ENCODE measurements at regions not wholly inside any gene's neighbourhood (a gene's known extent, or its start where the extent isn't known, plus 50 kb on each side); places are given as distances from the start of the nearest gene placed in this dataset.

GRCh38 chr1:100631015-100631551, 88.5 kb upstream of the VCAM1 start:
- CTCF ChIA-PET, result interaction anchor here (1.2 to 1.3 kb wide), 2 partner anchors 8 to 238 kb away, joined by 3 to 6 read pairs; no protein-coding TSS in a partner anchor
- POLR2A ChIA-PET, result interaction anchor here (1.1 kb wide), 1 partner anchor 9 kb away, joined by 4 read pairs; no protein-coding TSS in a partner anchor
- H3K4me3 ChIP-seq (ENCODE audit: low read depth, low read length), result no peak overlapping the region
- peak; percentile 75 for DNase-seq (ENCODE audit: low read depth, low spot score)
- TF ChIP-seq CTCF (IDR thresholded peaks at IDR 0.05; ENCODE audit: insufficient read depth, low read length, missing control alignments), result no peak

DNA sequence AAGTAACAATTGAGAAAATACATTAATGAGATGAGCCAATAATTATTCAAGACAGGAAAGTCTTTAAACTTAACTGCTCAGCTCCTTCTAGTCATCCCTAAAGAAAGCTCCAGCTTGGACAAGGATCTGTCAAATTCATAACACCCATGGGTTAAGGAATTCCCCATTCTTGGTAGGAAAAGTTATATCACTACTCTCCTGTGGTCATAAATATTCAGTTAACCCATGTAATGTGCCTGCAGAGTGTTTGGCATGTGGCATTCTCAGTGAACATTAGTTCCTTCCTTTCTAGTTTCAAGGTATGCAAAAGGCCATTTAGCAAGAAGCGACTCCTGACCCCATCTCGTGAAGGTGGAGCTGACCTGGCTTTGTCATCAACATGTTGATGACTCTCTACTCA, 76.7 kb upstream of the VCAM1 start:
- no peak for DNase-seq (ENCODE audit: low read depth, low spot score)
- no peak overlapping the region for H3K4me3 ChIP-seq (ENCODE audit: low read depth, low read length)
- ChIA-PET CTCF (no interaction called here), POLR2A (no interaction called here)
- no peak for TF ChIP-seq CTCF (IDR thresholded peaks at IDR 0.05; ENCODE audit: insufficient read depth, low read length, missing control alignments)

GRCh38 chr1:100643471-100644196, 75.9 kb upstream of the VCAM1 start:
- CTCF ChIA-PET, result no interaction called here
- no peak for TF ChIP-seq CTCF (IDR thresholded peaks at IDR 0.05; ENCODE audit: insufficient read depth, low read length, missing control alignments)
- POLR2A ChIA-PET, result no interaction called here
- no peak overlapping the region for H3K4me3 ChIP-seq (ENCODE audit: low read depth, low read length)
- DNase-seq (ENCODE audit: low read depth, low spot score), result no peak

DNA sequence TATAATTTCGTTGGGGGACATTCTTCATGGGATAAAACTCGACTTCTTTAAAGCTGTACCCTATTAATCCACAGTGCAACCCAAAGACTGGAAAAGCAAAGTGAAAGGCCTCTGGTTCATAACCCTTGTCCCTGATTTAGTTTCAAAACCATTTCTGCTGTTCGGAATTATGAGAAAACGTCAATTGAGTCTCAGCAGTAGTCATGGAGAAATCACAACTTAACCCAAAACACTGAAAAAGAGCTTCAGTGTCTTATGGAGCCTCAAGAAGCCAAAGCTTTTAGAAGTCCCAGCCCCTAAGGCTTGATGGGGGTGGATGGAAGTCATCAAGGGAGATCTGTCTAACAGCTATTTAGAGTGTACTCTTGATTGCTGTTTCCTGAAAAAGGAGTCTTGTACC, 73.5 kb upstream of the VCAM1 start:
- CTCF ChIA-PET, result no interaction called here
- TF ChIP-seq CTCF (IDR thresholded peaks at IDR 0.05; ENCODE audit: insufficient read depth, low read length, missing control alignments), result no peak
- POLR2A ChIA-PET, result interaction anchor here (0.6 kb wide), 1 partner anchor 290 kb away, joined by 3 read pairs; no protein-coding TSS in a partner anchor

GRCh38 chr1:100649146-100649545, 70.4 kb upstream of the VCAM1 start:
- H3K4me3 ChIP-seq (ENCODE audit: low read depth, low read length), result no peak overlapping the region
- ChIA-PET POLR2A (no interaction called here), CTCF (no interaction called here)
- DNase-seq (ENCODE audit: low read depth, low spot score), result no peak
- no peak for TF ChIP-seq CTCF (IDR thresholded peaks at IDR 0.05; ENCODE audit: insufficient read depth, low read length, missing control alignments)

More for the DNA sequence above, 73.5 kb upstream of the VCAM1 start:
- H3K4me3 ChIP-seq (ENCODE audit: low read depth, low read length), result no peak overlapping the region
- no peak for DNase-seq (ENCODE audit: low read depth, low spot score)

DNA sequence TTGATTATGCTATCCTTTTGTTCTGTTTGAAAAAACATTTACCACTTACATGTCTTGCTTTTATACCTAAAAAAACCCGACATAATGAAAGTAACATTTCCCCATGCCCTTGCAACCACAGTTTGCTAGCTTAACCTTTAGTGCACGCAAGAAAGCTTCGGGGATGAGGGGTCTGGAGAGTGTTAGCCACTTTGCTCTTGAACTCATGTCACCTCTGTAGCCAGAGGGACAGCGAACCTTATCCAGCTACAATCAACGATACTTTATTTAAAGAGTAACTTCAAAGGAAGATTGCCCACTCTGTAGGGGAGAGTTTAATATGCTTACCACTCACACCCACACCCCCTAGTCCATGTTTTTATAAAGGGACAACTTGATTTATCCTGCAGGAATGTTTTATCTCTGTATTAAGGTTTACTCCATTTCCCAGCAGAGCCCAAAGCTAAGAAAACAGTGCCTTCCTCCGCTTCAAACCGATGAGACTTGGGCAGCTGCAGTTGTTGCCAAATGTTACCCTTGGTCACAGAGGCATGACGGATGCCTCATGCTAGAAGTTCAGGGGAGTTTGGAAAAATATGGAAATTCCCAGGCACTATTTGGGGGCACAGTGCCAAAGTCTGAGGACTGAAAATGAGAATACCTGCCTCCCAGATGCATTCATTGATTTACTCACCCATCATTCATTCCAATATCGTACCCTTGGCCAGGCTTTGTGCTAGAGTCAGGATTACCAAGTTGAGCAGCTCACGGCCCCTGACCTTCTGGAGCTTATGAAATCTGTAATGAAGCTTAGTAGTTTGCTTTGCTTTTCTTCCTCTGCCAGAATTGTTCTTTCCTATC, 61.4 kb upstream of the VCAM1 start:
- CTCF ChIA-PET, result interaction anchor here (1.2 kb wide), 1 partner anchor 203 kb away, joined by 3 read pairs; no protein-coding TSS in a partner anchor

More for the DNA sequence above, 61.4 kb upstream of the VCAM1 start:
- no peak for DNase-seq (ENCODE audit: low read depth, low spot score)
- no peak overlapping the region for H3K4me3 ChIP-seq (ENCODE audit: low read depth, low read length)
- POLR2A ChIA-PET, result no interaction called here
- TF ChIP-seq CTCF (IDR thresholded peaks at IDR 0.05; ENCODE audit: insufficient read depth, low read length, missing control alignments), result no peak

Measured in AG04449 (cell line).